Stimulated activated effector memory CD8-positive, alpha-beta T cell treated with anti-CD3 and anti-CD28 coated beads, Interleukin-12 subunit alpha, Interleukin-12 subunit beta, amount 100 ng/mL, for 72 hours (primary cell): ENCODE measurements at regions not wholly inside any gene's neighbourhood (a gene's known extent, or its start where the extent isn't known, plus 50 kb on each side); places are given as distances from the start of the nearest gene placed in this dataset.
"Not testable (repeated sequence)": the region's sequence is repeated elsewhere in the genome, so short reads cannot be mapped to it uniquely, and the experiment has no call there.

Source experiments
- ATAC-seq: fragments of 150-1000 bp; cut with Tn5 transposase; 2 replicates; pipeline ENCODE4 v1.10.0; 2021
- DNase-seq, 2 donors: peaks; one replicate each; pipeline ENCODE4 v3.0.0; 2021 to 2022; ENCODE audit warnings: low spot score in 2 of 2
- H3K27ac Mint-ChIP-seq: one replicate; pipeline ENCODE4 v1.8.0; 2022; ENCODE audit warnings: mild to moderate bottlenecking, mixed read lengths
- H3K36me3 Mint-ChIP-seq: one replicate; pipeline ENCODE4 v1.8.0; 2022; ENCODE audit warnings: mild to moderate bottlenecking, mixed read lengths
- H3K4me1 Mint-ChIP-seq: one replicate; pipeline ENCODE4 v1.8.0; 2022; ENCODE audit warnings: mixed read lengths
- H3K4me3 Mint-ChIP-seq: one replicate; pipeline ENCODE4 v1.8.0; 2022; ENCODE audit warnings: mild to moderate bottlenecking, mixed read lengths
- H3K9me3 Mint-ChIP-seq: one replicate; pipeline ENCODE4 v1.8.0; 2022; ENCODE audit warnings: mixed read lengths

DNA sequence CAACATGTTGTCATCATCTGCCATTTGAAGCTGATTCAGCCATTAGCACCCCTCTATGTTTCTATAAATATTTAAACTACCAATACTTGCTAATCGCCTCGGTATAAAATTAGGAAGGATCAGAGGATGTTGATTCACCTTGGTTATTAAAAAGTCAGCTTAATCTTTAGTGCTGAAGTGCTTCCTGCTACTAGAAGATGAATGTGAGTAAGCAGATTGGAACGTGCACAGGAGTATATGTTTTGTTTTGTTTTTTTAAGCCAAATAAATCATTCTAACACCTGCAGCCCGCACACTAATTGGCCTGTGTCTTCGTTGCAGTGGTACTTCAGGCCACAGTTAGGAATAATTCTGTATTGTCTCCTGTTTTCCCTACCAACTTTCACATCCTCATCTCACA lies 485.7 kb downstream of the AJAP1 start:
- DNase-seq (no peak), ATAC-seq (no peak)
- H3K9me3 Mint-ChIP-seq: no peaks in the 10 kb centered on the region
- no peaks in the 10 kb centered on the region for H3K4me1 Mint-ChIP-seq
- H3K36me3 Mint-ChIP-seq: no peaks in the 10 kb centered on the region
- H3K4me3 Mint-ChIP-seq: no peak overlapping the region
- H3K27ac Mint-ChIP-seq: no peak overlapping the region

DNA sequence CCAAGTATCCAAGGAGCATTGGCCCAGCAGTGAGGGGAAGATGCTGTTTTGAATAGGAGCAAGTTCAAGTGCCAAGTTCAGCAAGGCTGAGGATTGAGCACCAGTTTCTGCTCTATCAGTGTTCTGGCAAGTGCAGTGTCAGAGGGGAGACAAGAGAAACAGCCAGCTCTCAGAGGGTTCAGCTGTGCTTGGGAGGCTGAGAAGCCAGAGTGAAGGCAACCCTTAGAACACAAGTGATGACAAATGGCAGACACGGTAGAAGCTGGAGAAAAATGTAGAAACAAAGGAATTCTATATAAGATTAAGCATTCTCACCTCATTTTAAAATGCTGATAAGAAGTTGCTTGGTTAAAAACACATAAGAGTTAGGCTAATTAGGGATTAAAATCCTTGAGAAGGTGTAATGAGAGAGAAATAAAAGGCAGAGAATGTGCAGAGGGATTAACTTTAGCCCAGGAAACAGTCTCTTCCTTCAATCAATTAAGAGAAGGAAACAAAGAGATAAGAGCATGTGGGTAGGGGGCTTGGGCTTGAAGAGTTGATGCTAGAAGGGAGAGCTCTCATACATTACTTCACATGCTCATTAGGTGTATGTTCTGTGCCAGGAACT lies 475.4 kb downstream of the AJAP1 start:
- Mint-ChIP-seq H3K4me3 (no peak overlapping the region), H3K36me3 (no peaks in the 10 kb centered on the region), H3K4me1 (no peaks in the 10 kb centered on the region), H3K27ac (no peak overlapping the region), H3K9me3 (peaks cover 4% of the 10 kb centered on the region)
- ATAC-seq: no peak
- no peak for DNase-seq

DNA sequence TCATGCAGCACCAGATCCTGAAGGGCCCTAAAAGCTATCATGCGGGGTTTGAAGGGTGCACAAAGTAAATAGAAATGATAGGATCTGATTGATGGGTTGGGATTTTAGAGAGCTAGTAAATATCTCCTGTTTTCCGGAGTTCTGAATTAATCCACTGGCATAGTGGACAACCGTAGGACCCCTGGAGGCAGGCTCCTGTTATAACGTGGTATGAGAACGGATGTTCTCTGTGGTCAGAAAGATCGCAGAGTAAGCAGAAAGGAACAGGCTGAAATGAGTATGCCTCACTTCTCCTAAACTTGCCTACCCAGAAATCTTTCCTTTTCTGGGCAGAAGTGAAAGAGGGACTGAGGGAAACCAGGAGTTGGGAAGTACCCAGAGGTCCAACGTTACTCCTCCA lies 470.8 kb downstream of the AJAP1 start:
- H3K4me3 Mint-ChIP-seq: no peak overlapping the region
- DNase-seq: no peak

DNA sequence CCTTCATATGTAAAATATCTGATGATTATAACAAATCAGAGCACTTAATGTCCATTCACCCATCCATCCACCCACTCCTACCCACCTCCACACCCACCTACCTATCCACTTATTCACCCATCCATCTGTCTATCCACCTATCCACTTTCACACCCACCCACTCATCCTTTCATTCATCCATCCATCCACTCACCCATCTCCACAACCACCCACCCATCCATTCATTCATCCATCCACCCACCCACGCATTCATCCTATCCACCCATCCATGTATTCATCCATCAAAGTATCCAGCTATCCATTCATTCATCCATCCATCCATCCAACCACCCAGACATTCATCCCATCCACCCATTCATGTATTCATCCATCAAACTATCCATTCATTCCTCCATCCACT lies 466.1 kb downstream of the AJAP1 start:
- peaks cover 5% of the 10 kb centered on the region for H3K4me1 Mint-ChIP-seq
- H3K27ac Mint-ChIP-seq: no peak overlapping the region
- H3K4me3 Mint-ChIP-seq: no peak overlapping the region
- H3K36me3 Mint-ChIP-seq: no peaks in the 10 kb centered on the region
- H3K9me3 Mint-ChIP-seq: no peaks in the 10 kb centered on the region
- DNase-seq (no peak), ATAC-seq (no peak)

More for the DNA sequence above, 470.8 kb downstream of the AJAP1 start:
- no peaks in the 10 kb centered on the region for H3K36me3 Mint-ChIP-seq
- ATAC-seq: peak; percentile 54
- peaks cover 4% of the 10 kb centered on the region for H3K9me3 Mint-ChIP-seq
- no peak overlapping the region for H3K27ac Mint-ChIP-seq
- no peaks in the 10 kb centered on the region for H3K4me1 Mint-ChIP-seq

DNA sequence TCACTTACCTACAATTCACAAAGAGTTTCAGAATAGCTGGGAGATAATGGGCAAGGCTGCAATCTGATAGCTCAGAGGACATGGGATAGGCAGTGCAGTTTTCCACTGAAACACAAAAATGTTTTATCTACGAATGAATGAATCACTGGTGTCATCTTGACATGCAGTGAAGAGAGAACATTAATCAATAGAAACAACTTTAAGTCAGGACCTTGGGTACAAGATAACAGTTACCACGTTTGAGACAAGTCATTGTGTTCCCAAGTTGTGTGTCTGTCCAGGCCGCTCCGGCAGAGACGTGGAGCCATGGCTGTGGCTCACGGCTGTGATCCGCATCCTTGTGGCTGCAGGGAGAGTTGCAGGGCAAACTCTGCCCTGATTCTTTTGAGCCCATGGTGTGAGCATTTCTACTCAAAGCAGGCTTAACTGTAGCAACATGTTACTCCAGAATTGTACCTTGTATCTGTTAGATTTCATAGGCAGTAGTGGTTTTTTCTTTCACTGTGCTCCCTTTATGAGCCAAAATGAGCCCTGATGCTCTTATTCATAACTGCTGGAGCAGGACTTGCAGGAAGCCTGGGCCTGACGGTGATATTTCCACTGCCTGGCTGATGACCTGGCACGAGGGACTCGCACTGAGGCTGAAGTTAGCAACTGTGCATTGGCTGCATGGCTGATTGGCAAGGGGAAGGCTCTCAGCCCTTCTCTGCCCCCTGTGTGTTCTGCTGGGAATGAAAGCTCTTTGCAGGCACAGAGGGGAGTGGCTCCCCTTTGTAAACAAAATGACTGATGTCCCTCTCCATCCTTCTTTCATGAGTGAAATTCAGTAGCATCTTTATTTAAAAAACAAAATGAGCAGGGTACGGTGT lies 465.2 kb downstream of the AJAP1 start:
- Mint-ChIP-seq H3K9me3 (no peaks in the 10 kb centered on the region), H3K4me3 (no peak overlapping the region), H3K27ac (no peak overlapping the region), H3K36me3 (no peaks in the 10 kb centered on the region), H3K4me1 (peaks cover 5% of the 10 kb centered on the region)
- DNase-seq (no peak), ATAC-seq (no peak)

DNA sequence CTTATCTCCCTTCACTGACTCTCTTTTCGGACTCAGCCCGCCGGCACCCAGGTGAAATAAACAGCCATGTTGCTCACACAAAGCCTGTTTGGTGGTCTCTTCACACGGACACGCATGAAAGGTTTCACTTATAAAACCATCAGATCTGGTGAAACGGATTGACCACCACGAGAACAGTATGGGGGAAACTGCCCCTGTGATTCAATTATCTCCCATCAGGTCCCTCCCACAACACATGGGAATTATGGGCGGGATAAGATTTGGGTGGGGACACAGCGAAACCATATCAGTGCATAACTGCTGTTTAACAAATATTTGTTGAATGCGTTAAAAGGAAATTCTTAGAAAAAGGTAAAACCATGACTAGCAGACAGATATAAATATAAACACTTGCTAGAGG lies 464.4 kb downstream of the AJAP1 start:
- H3K4me3 Mint-ChIP-seq, ATAC-seq, DNase-seq, H3K9me3 Mint-ChIP-seq, H3K36me3 Mint-ChIP-seq, H3K27ac Mint-ChIP-seq, H3K4me1 Mint-ChIP-seq: not testable (repeated sequence)

DNA sequence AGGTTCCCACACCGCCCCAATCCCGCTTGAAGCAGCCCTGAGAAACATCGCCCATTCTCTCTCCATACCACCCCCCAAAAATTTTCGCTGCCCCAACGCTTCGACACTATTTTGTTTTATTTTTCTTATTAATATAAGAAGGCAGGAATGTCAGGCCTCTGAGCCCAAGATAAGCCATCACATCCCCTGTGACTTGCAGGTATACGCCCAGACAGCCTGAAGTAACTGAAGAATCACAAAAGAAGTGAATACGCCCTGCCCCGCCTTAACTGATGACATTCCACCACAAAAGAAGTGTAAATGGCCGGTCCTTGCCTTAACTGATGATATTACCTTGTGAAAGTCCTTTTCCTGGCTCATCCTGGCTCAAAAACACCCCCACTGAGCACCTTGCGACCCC lies 463.9 kb downstream of the AJAP1 start:
- H3K4me1 Mint-ChIP-seq, ATAC-seq, H3K36me3 Mint-ChIP-seq, H3K4me3 Mint-ChIP-seq, H3K27ac Mint-ChIP-seq, H3K9me3 Mint-ChIP-seq, DNase-seq: not testable (repeated sequence)

DNA sequence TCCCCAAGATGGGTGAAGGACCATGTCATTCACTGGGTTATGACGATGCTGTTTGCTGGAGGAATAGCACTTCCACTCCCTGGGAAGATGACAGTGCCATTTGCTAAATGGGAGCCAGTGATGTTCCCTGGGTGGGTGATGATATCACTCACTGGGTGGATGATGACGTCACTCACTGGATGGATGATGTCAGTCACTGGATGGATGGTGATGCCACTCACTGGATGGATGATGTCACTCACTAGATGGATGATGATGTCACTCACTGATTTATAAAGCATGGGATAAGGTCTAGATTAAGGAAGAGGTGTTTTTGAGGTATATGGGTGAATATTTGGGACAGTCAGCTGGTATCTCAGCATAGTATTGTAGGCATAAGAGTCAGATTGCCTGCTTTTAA lies 457.2 kb downstream of the AJAP1 start:
- Mint-ChIP-seq H3K27ac (no peak overlapping the region), H3K36me3 (no peaks in the 10 kb centered on the region), H3K4me1 (peaks cover 20% of the 10 kb centered on the region), H3K4me3 (no peak overlapping the region), H3K9me3 (no peaks in the 10 kb centered on the region)
- DNase-seq (peak in 1 of 2 donors; percentile 29), ATAC-seq (no peak)

DNA sequence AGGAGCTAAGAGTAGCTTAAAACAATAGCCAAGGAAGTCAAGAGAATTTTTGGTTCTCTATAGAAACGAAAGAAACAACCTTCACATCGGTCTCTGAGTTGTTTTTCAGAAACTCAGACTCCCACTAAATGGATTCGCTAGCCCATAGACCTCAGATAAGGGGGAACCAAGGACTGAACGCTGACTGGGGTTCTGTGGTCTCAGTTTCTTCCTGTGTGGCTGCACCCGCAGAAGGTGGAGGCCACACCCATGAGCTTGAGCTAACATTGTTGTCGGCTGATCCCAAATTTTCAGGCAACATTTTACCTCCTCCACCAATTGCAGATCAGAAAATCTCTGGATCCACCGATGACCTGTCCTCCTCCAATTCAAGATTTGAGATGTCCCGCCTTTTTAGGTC lies 456.1 kb downstream of the AJAP1 start:
- Mint-ChIP-seq H3K27ac (no peak overlapping the region), H3K36me3 (no peaks in the 10 kb centered on the region), H3K4me1 (peaks cover 15% of the 10 kb centered on the region), H3K4me3 (no peak overlapping the region), H3K9me3 (no peaks in the 10 kb centered on the region)
- no peak for ATAC-seq
- peak in 1 of 2 donors; percentile 25 for DNase-seq

DNA sequence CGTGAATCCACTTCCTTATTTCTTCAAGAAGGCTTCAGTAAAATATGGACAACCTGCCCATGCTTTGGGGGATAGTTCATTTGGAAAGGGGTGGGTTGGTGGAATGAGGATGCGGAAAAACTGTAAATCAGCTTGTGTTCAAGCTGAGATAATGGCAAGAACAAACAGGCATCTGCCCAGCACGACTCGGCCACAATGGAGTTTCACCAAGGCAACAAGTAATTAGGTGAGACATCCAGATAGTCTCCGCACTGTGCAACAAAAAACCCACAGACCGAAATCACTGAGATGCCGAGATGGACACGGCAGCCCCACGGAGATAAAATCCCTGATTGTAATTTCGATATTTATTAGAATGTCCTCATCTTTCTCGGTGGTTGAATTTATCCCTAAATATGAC lies 455.2 kb downstream of the AJAP1 start:
- ATAC-seq: no peak
- Mint-ChIP-seq H3K4me1 (peaks cover 15% of the 10 kb centered on the region), H3K36me3 (no peaks in the 10 kb centered on the region), H3K4me3 (no peak overlapping the region), H3K27ac (no peak overlapping the region), H3K9me3 (no peaks in the 10 kb centered on the region)
- no peak for DNase-seq

DNA sequence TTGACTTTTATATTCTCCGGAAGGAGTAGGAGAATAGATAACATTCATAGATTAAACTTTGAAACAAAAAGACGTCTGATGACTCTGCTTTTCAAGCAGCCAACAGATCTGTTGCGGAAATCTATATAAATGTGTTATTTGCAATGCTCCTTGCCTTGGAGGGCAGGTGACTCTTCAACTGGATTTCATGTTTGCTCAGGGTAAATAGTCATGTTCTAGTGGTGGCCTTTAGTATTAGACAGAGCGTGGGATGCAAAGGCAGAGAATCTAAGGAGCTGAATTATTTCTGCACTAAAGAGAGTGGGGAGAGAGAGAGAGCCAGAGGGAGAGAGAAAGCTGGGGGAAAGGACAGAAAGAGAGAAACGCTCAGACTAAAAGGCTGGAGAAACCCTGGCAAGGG lies 454.3 kb downstream of the AJAP1 start:
- no peak overlapping the region for H3K27ac Mint-ChIP-seq
- DNase-seq (no peak), ATAC-seq (no peak)
- H3K36me3 Mint-ChIP-seq: no peaks in the 10 kb centered on the region
- H3K4me3 Mint-ChIP-seq: no peak overlapping the region
- no peaks in the 10 kb centered on the region for H3K9me3 Mint-ChIP-seq
- peaks cover 15% of the 10 kb centered on the region for H3K4me1 Mint-ChIP-seq

DNA sequence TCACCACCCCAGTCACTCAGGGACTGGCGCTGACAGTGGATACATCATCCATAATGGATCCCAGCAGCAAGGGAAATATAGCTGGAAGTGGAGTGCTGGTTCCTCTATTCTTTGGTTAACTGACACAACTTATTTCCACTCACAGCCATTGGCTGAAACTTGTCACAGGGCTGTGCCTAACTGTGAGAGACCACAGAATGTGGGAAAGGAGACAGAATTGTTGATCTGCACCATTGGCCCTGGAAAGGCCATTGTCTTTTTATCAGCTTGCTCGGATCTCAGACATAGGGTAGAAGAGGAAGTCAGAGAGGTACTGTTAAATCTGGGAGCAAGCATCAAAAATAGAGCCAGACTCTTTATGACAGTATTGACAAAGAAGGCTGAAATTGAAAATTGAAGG lies 451.3 kb downstream of the AJAP1 start:
- no peak overlapping the region for H3K4me3 Mint-ChIP-seq
- H3K27ac Mint-ChIP-seq: no peak overlapping the region
- H3K9me3 Mint-ChIP-seq: no peaks in the 10 kb centered on the region
- H3K4me1 Mint-ChIP-seq: peaks cover 11% of the 10 kb centered on the region
- ATAC-seq: no peak
- DNase-seq: peak in 1 of 2 donors; percentile 12
- H3K36me3 Mint-ChIP-seq: no peaks in the 10 kb centered on the region

DNA sequence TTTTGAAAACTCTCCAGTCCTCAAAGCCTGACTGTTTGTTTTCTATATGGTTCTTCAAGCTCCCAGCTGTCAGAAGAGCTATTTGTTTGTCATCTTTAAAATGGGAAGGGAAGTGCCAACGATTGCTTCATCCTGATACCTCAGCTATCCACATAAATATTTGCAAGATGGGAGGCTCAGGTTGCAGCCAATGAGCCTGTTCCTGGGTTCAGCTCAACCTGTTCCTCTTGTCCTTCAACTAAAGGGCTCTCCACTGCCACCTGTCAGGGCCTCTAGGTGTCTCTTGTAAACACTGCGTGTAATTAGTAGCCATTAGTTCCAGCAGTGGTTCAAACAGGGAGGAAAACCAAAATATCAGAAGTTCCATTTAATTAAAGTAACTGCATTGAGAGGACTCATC lies 445.1 kb downstream of the AJAP1 start:
- no peak overlapping the region for H3K27ac Mint-ChIP-seq
- no peaks in the 10 kb centered on the region for H3K4me1 Mint-ChIP-seq
- peak in 1 of 2 donors; percentile 1 for DNase-seq
- no peak overlapping the region for H3K4me3 Mint-ChIP-seq
- no peak for ATAC-seq
- H3K9me3 Mint-ChIP-seq: no peaks in the 10 kb centered on the region
- H3K36me3 Mint-ChIP-seq: no peaks in the 10 kb centered on the region

DNA sequence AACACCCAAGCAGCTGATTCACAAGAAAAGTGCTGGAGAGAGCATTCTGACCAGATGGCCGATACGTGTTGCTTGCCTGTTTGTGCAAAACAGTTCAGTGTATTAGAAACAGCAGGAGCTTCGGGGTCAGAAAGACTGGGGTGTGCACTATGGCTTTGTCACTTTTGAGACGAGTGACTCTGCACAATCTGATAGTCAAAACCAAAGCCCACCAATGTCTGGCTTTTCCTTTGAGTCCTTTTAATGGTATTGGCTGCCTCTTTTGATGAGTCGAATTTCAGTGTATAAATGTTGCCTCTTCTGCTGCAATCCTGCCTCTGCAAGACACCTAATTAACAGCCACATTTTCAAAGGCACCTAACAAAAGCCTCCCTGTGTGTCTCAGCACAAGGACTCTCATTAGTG lies 444.6 kb downstream of the AJAP1 start:
- Mint-ChIP-seq H3K27ac (no peak overlapping the region), H3K4me1 (no peaks in the 10 kb centered on the region), H3K4me3 (no peak overlapping the region), H3K36me3 (no peaks in the 10 kb centered on the region), H3K9me3 (peaks cover 1% of the 10 kb centered on the region)
- DNase-seq: peak in 1 of 2 donors; percentile 13
- ATAC-seq: no peak

DNA sequence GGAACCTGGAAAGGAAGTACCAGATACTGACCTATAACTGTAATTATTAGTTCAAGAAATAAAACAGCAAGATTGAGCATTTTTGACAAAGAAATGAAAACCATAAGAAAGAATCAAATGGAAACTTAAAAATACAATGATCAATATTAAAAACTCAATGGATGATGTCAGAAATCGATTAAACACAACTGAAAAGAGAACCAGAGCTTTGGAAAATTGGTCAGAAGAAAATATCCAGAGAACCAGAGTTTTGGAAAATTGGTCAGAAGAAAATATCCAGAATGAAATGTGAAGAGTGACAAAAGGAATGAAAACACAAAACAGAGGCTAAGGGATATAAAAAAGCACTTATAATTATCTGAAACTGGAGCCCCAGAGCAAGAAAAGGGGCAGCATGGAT lies 438.6 kb downstream of the AJAP1 start:
- Mint-ChIP-seq H3K4me3 (no peak overlapping the region), H3K4me1 (no peaks in the 10 kb centered on the region), H3K36me3 (no peaks in the 10 kb centered on the region), H3K27ac (no peak overlapping the region), H3K9me3 (peaks cover 15% of the 10 kb centered on the region)
- no peak for ATAC-seq
- no peak for DNase-seq

DNA sequence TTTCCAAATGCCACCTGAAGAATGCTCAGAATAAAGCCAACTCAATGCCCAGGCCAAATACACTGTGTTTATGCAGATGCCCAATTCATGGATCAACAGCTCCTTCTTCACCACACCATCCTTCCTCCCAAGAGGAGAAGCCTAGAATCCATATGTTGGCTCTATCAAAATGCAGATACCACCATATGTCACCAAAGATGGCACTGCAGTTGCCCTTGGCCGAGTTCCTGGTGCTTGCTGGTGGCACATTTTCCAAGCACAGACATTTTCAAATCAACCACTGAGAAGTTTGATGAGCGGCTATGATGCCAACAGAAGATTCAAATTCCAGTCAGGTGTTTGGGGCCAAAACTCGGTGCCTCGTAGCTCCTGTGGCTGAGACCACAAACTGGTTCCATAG lies 430.3 kb downstream of the AJAP1 start:
- peaks cover 3% of the 10 kb centered on the region for H3K9me3 Mint-ChIP-seq
- no peaks in the 10 kb centered on the region for H3K36me3 Mint-ChIP-seq
- no peak for DNase-seq
- H3K27ac Mint-ChIP-seq: no peak overlapping the region
- ATAC-seq: no peak
- H3K4me3 Mint-ChIP-seq: no peak overlapping the region
- no peaks in the 10 kb centered on the region for H3K4me1 Mint-ChIP-seq
